Right atrium auricular region (tissue), 2 donors: ENCODE measurements at regions not wholly inside any gene's neighbourhood (a gene's known extent, or its start where the extent isn't known, plus 50 kb on each side); places are given as distances from the start of the nearest gene placed in this dataset.
"Not testable (repeated sequence)": the region's sequence is repeated elsewhere in the genome, so short reads cannot be mapped to it uniquely, and the experiment has no call there.

Experiments used
- DNase-seq: peaks from one replicate; pipeline ENCODE4 v3.0.0-alpha.2; 2019; ENCODE audit warnings: low spot score
- H3K27ac ChIP-seq, 2 donors: fragments of 200-600 bp; sonication (generic); 1 replicate in 1 of 2; 2 replicates in 1 of 2; pipeline ENCODE4 v1.5.1; 2016 to 2019
- H3K27me3 ChIP-seq, 2 donors: fragments of 200-600 bp; sonication (generic); one replicate each; pipeline versions ENCODE4 v1.5.1 to v1.6.0; 2017 to 2019
- H3K36me3 ChIP-seq: fragments of 200-600 bp; sonication (generic); one replicate; pipeline ENCODE4 v1.5.1; 2016
- H3K4me1 ChIP-seq, 2 donors: fragments of 200-600 bp; sonication (generic); one replicate each; pipeline versions ENCODE4 v1.5.1 to v1.6.0; 2017 to 2019
- H3K4me3 ChIP-seq, 2 donors: fragments of 200-600 bp; sonication (generic); 1 replicate in 1 of 2; 2 replicates in 1 of 2; pipeline ENCODE4 v1.5.1; 2017 to 2019; ENCODE audit warnings: mild to moderate bottlenecking in 1 of 2, moderate library complexity in 1 of 2
- H3K9me3 ChIP-seq, 2 donors: fragments of 200-600 bp; sonication (generic); one replicate each; pipeline ENCODE4 v1.5.1; 2019
- TF ChIP-seq, protein P1 (sequence below), 2 donors: fragments of 200-600 bp; sonication (generic); IDR thresholded peaks; one replicate each; pipeline ENCODE4 v1.5.1; 2019; ENCODE audit warnings: antibody characterized with exemption in 2 of 2

DNA sequence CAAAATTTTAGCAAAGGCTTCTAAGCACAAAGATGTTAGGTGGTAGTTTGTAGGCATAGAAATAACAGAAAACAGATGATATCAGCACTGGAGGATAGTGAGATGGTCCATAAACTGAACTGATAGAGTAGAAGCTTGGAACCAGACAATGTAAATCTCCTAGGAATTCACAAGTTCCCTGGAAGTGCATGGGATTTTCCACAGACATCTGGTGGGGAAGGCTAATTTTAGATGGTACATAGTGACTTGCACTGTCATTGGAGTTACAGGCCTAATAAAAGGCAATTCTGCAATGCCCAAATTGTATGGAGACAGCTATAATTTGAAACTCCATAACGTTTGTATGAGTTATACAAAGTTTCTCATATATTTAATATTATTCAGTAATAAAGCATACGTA lies 653.0 kb upstream of the MEF2C start:
- TF ChIP-seq, protein P1, sequence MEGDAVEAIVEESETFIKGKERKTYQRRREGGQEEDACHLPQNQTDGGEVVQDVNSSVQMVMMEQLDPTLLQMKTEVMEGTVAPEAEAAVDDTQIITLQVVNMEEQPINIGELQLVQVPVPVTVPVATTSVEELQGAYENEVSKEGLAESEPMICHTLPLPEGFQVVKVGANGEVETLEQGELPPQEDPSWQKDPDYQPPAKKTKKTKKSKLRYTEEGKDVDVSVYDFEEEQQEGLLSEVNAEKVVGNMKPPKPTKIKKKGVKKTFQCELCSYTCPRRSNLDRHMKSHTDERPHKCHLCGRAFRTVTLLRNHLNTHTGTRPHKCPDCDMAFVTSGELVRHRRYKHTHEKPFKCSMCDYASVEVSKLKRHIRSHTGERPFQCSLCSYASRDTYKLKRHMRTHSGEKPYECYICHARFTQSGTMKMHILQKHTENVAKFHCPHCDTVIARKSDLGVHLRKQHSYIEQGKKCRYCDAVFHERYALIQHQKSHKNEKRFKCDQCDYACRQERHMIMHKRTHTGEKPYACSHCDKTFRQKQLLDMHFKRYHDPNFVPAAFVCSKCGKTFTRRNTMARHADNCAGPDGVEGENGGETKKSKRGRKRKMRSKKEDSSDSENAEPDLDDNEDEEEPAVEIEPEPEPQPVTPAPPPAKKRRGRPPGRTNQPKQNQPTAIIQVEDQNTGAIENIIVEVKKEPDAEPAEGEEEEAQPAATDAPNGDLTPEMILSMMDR (IDR thresholded peaks at IDR 0.05): no peak
- no peak overlapping the region for H3K27ac ChIP-seq

DNA sequence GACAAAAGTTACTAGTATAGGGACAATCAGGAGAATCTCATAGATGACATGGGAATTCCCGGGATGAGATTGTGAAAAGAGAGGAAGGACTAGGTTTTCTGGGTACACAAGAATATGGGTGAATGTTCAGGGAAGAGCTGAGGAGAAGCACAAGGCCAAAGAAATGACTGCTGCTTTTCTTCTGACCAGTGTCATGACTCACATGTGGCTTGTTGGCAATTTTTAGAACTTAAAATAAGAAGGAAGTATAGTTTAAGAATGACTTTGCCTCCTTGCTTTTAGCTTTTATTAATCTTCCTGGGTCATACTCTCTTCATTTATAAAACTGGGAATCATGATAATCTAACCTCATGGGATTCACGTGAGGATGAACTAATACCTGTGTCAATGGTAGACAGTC lies 652.4 kb upstream of the MEF2C start:
- no peak for DNase-seq
- no peaks in the 10 kb centered on the region for H3K4me1 ChIP-seq
- H3K9me3 ChIP-seq: no peaks in the 10 kb centered on the region
- no peaks in the 10 kb centered on the region for H3K27me3 ChIP-seq
- TF ChIP-seq, protein P1 (IDR thresholded peaks at IDR 0.05): no peak
- no peak overlapping the region for H3K4me3 ChIP-seq
- no peaks in the 10 kb centered on the region for H3K36me3 ChIP-seq
- no peak overlapping the region for H3K27ac ChIP-seq

More for the DNA sequence above, 653.0 kb upstream of the MEF2C start:
- no peaks in the 10 kb centered on the region for H3K4me1 ChIP-seq
- no peaks in the 10 kb centered on the region for H3K27me3 ChIP-seq
- DNase-seq: no peak
- no peaks in the 10 kb centered on the region for H3K9me3 ChIP-seq
- H3K4me3 ChIP-seq: no peak overlapping the region
- no peaks in the 10 kb centered on the region for H3K36me3 ChIP-seq

GRCh38 chr5:89534331-89534730 lies 651.3 kb upstream of the MEF2C start:
- TF ChIP-seq, protein P1 (IDR thresholded peaks at IDR 0.05): no peak
- Histone ChIP-seq H3K27me3 (no peaks in the 10 kb centered on the region), H3K27ac (no peak overlapping the region), H3K4me1 (no peaks in the 10 kb centered on the region), H3K9me3 (no peaks in the 10 kb centered on the region), H3K36me3 (no peaks in the 10 kb centered on the region), H3K4me3 (no peak overlapping the region)
- DNase-seq: no peak

GRCh38 chr5:89524785-89525184 lies 641.8 kb upstream of the MEF2C start:
- no peak overlapping the region for H3K27ac ChIP-seq
- no peaks in the 10 kb centered on the region for H3K4me1 ChIP-seq
- H3K9me3 ChIP-seq: no peaks in the 10 kb centered on the region
- H3K4me3 ChIP-seq: no peak overlapping the region
- TF ChIP-seq, protein P1 (IDR thresholded peaks at IDR 0.05): no peak
- H3K27me3 ChIP-seq: no peaks in the 10 kb centered on the region
- no peak for DNase-seq
- H3K36me3 ChIP-seq: no peaks in the 10 kb centered on the region

- not testable (repeated sequence) for H3K36me3 ChIP-seq, DNase-seq, H3K4me3 ChIP-seq
Observed at GRCh38 chr5:89523867-89524266, 640.9 kb upstream of the MEF2C start.

DNA sequence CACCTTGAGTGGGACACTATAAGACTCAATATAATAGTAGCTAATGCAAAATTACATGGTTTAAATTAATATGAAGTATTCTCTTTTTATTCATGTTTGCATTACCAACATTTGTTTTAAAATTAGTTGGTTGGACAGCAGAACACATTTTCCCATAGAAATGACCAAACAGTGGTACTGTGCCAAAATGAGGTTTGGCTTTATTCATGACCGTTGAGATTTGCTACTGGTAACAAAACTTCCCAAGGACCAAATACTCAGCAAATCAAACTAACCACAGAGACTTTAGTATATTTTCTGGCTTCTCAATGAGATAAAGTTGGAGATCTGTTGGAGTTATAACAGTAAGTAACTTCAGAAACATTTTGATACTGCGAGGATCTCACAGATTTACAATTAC lies 637.8 kb upstream of the MEF2C start:
- TF ChIP-seq, protein P1 (IDR thresholded peaks at IDR 0.05): no peak
- Histone ChIP-seq H3K36me3 (no peaks in the 10 kb centered on the region), H3K4me1 (no peaks in the 10 kb centered on the region), H3K4me3 (no peak overlapping the region), H3K9me3 (no peaks in the 10 kb centered on the region), H3K27ac (no peak overlapping the region), H3K27me3 (no peaks in the 10 kb centered on the region)
- DNase-seq: no peak

More at GRCh38 chr5:89523867-89524266, 640.9 kb upstream of the MEF2C start:
- H3K4me1 ChIP-seq, H3K27me3 ChIP-seq, H3K9me3 ChIP-seq, H3K27ac ChIP-seq: not testable (repeated sequence)
